PC-3 (cell line): ENCODE measurements at regions not wholly inside any gene's neighbourhood (a gene's known extent, or its start where the extent isn't known, plus 50 kb on each side); places are given as distances from the start of the nearest gene placed in this dataset.
A peak's percentile ranks its signal among the peaks of the same experiment; 100 is the strongest.

Experiments used
- ATAC-seq: fragments of 200-7000 bp; cut with Tn5 transposase; 2 replicates; pipeline ENCODE4 v1.9.1; 2020; ENCODE audit warnings: mild to moderate bottlenecking, moderate library complexity
- BruUV-seq: library from RNA; stranded (reverse); fragments of 400-500 nt; replicated peaks from 2 replicates; lab custom pipeline; 2021; lab: Mats Ljungman, UMichigan
- CTCF ChIA-PET: fragments of 300-600 bp; sonication (Branson Sonifier 250); formaldehyde crosslinking; loops from one replicate; lab custom pipeline; 2022; ENCODE audit warnings: antibody characterized with exemption; lab: Charles Lee
- POLR2A ChIA-PET: fragments of 300-600 bp; sonication (Branson Sonifier 250); formaldehyde crosslinking; loops from one replicate; lab custom pipeline; 2022; ENCODE audit warnings: antibody characterized with exemption; ENCODE audit not compliant: unreplicated experiment; lab: Charles Lee
- DNase-seq: peaks from one replicate; pipeline ENCODE4 v3.0.0-alpha.2; 2015
- H2AFZ ChIP-seq: fragments of 300-600 bp; sonication (generic); 2 replicates; pipeline ENCODE4 v1.6.0; 2016; ENCODE audit warnings: antibody characterized with exemption, low read length
- H3F3A ChIP-seq: fragments of 300-600 bp; sonication (generic); one replicate; pipeline ENCODE4 v1.6.0; 2017; ENCODE audit warnings: antibody characterized with exemption, low read length, control low read depth, mild to moderate bottlenecking; ENCODE audit not compliant: unreplicated experiment
- H3K27ac ChIP-seq: fragments of 300-600 bp; sonication (generic); 2 replicates; pipeline ENCODE4 v1.5.1; 2016; ENCODE audit warnings: mild to moderate bottlenecking, low read length
- H3K27me3 ChIP-seq: fragments of 300-600 bp; sonication (generic); 2 replicates; pipeline ENCODE4 v1.6.1; 2016; ENCODE audit warnings: low read length, mixed read lengths
- H3K36me3 ChIP-seq: fragments of 300-600 bp; sonication (generic); 2 replicates; pipeline ENCODE4 v1.6.1; 2016; ENCODE audit warnings: low read depth, mixed run types, low read length, mixed read lengths
- H3K4me1 ChIP-seq: fragments of 300-600 bp; sonication (generic); 2 replicates; pipeline ENCODE4 v1.5.1; 2016; ENCODE audit warnings: low read length; ENCODE audit not compliant: insufficient read depth
- H3K4me2 ChIP-seq: fragments of 300-600 bp; sonication (generic); 2 replicates; pipeline ENCODE4 v1.6.0; 2016; ENCODE audit warnings: low read length
- H3K4me3 ChIP-seq: fragments of 300-600 bp; sonication (generic); 2 replicates; pipeline ENCODE4 v1.5.1; 2016; ENCODE audit warnings: mild to moderate bottlenecking, low read length, mixed read lengths
- H3K79me2 ChIP-seq: fragments of 300-600 bp; sonication (generic); 2 replicates; pipeline ENCODE4 v1.6.1; 2017; ENCODE audit warnings: low read length, mixed read lengths
- H3K9ac ChIP-seq: fragments of 300-600 bp; sonication (generic); 2 replicates; pipeline ENCODE4 v1.6.0; 2016; ENCODE audit warnings: mild to moderate bottlenecking, low read length
- H3K9me2 ChIP-seq: fragments of 300-600 bp; sonication (generic); replicated peaks from 2 replicates; pipeline ENCODE4 v1.6.1; 2016; ENCODE audit warnings: mixed run types, low read length, mixed read lengths
- H3K9me3 ChIP-seq: fragments of 300-600 bp; sonication (generic); 2 replicates; pipeline ENCODE4 v1.6.1; 2016; ENCODE audit warnings: low read length, mixed read lengths
- H4K20me1 ChIP-seq: fragments of 300-600 bp; sonication (generic); 2 replicates; pipeline ENCODE4 v1.6.1; 2016; ENCODE audit warnings: low read length, mixed read lengths
- EZH2 ChIP-seq: fragments of 300-600 bp; sonication (generic); IDR thresholded peaks from one replicate; pipeline ENCODE4 v1.6.1; 2017; ENCODE audit warnings: antibody characterized with exemption, mild to moderate bottlenecking, low read length; ENCODE audit not compliant: unreplicated experiment
- EZH2phosphoT487 ChIP-seq: fragments of 300-600 bp; sonication (generic); IDR thresholded peaks from 2 replicates; pipeline ENCODE4 v1.6.1; 2018; ENCODE audit warnings: mild to moderate bottlenecking, antibody characterized with exemption, low read length, borderline replicate concordance
- intact Hi-C: fragments of 100-400 bp; cut with micrococcal nuclease; formaldehyde crosslinking; loops from 2 replicates; pipeline ENCODE4 v1.9.0; 2023
- TF ChIP-seq, protein P1 (sequence below): fragments of 300-600 bp; sonication (generic); conservative IDR thresholded peaks from 2 replicates; pipeline ENCODE4 v1.5.1; 2017; ENCODE audit warnings: antibody characterized with exemption, low read depth, mild to moderate bottlenecking, low read length

DNA sequence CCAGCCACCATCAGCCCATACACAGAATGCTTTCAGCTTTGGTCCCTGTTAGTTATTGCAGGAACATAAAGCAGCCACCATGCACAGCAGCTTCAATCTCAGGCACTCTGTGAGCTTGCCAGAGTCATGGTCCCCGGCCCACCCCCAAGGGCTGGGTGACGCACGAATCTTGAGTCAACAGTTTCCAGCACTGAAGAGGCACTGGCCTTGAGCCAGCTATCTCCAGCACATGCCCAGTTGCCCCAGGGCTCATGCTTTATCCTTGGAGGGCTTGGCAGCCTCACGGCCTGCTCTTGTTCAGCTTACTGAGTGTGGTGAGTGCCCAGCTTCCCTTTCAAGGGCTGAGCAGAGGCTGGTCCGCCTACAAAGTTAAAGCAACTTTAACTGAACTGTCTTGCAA lies 200.7 kb upstream of the RAB4A start:
- no peak overlapping the region for H3K27ac ChIP-seq
- no peak overlapping the region for H2AFZ ChIP-seq
- H3K4me2 ChIP-seq, result no peak overlapping the region
- peaks cover 40% of the 10 kb centered on the region for H3K27me3 ChIP-seq
- no peaks in the 10 kb centered on the region for H3F3A ChIP-seq
- BruUV-seq, result no TSS peak
- H3K9ac ChIP-seq, result no peak overlapping the region
- no peaks in the 10 kb centered on the region for H3K79me2 ChIP-seq
- TF ChIP-seq EZH2, result no peak
- TF ChIP-seq EZH2phosphoT487, result no peak
- TF ChIP-seq, protein P1, sequence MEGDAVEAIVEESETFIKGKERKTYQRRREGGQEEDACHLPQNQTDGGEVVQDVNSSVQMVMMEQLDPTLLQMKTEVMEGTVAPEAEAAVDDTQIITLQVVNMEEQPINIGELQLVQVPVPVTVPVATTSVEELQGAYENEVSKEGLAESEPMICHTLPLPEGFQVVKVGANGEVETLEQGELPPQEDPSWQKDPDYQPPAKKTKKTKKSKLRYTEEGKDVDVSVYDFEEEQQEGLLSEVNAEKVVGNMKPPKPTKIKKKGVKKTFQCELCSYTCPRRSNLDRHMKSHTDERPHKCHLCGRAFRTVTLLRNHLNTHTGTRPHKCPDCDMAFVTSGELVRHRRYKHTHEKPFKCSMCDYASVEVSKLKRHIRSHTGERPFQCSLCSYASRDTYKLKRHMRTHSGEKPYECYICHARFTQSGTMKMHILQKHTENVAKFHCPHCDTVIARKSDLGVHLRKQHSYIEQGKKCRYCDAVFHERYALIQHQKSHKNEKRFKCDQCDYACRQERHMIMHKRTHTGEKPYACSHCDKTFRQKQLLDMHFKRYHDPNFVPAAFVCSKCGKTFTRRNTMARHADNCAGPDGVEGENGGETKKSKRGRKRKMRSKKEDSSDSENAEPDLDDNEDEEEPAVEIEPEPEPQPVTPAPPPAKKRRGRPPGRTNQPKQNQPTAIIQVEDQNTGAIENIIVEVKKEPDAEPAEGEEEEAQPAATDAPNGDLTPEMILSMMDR, result no peak
- ATAC-seq, result peak; percentile 58; the same call in 1 of the 2 replicates
- H4K20me1 ChIP-seq, result no peaks in the 10 kb centered on the region
- intact Hi-C loops, result no loop called here
- H3K9me3 ChIP-seq, result no peaks in the 10 kb centered on the region
- H3K9me2 ChIP-seq, result no peaks in the 10 kb centered on the region
- CTCF ChIA-PET, result no interaction called here
- H3K36me3 ChIP-seq, result no peaks in the 10 kb centered on the region
- peaks cover 10% of the 10 kb centered on the region; the same call in 1 of the 2 replicates for H3K4me1 ChIP-seq
- POLR2A ChIA-PET, result no interaction called here
- DNase-seq, result peak; percentile 94
- H3K4me3 ChIP-seq, result no peak overlapping the region

DNA sequence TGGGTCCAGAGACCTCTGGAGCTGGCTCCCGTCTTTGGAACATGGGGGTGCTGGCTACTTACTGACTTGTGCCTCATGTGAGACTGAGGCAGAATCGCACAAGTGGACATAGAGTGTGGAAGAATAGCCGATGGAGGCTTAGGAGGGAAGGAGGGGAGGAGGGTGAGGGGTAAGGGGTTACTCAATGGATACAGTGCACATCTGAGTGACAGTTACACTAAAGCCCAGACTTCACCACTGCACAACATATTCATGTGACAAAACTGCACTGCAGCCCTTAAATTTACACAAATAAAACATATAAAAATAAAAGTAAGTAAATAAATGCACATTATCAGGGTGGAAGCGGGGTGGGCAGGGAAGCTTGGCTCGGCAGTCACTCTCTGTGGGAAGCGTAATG lies 197.7 kb upstream of the RAB4A start:
- no peak for ATAC-seq
- ChIA-PET CTCF (no interaction called here), POLR2A (no interaction called here)
- Histone ChIP-seq H3K36me3 (no peaks in the 10 kb centered on the region), H3F3A (no peaks in the 10 kb centered on the region), H3K27me3 (peaks cover 31% of the 10 kb centered on the region), H2AFZ (no peak overlapping the region), H3K9ac (no peak overlapping the region), H4K20me1 (no peaks in the 10 kb centered on the region), H3K27ac (no peak overlapping the region), H3K4me1 (peaks cover 13% of the 10 kb centered on the region; the same call in 1 of the 2 replicates), H3K9me3 (no peaks in the 10 kb centered on the region), H3K79me2 (no peaks in the 10 kb centered on the region), H3K4me3 (no peak overlapping the region), H3K4me2 (no peak overlapping the region), H3K9me2 (no peaks in the 10 kb centered on the region)
- TF ChIP-seq EZH2phosphoT487, result no peak
- no peak for TF ChIP-seq EZH2
- TF ChIP-seq, protein P1, result no peak
- DNase-seq, result no peak
- no TSS peak for BruUV-seq
- intact Hi-C loops, result no loop called here

DNA sequence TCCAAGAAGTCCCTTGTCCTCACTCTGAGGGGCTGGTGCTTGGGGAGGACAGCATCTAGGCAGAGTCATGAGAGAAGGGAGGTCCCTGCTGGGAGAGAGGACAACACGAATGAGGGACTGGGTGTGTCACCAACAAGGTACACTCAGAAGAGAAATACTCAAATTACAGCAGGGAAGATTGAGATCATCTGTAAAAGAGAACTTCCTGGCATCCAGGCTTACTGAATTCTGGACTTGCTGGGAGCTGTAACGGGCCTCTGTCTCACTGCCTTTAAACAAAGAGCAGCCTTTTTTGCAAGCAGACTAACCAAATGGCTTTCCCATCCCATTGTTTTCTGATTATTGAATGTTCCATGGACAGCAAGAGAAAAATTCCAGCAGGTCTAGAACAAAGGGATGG lies 195.7 kb upstream of the RAB4A start:
- ChIA-PET CTCF (interaction anchor here (0.5 kb wide), 1 partner anchor 53 kb away, joined by 4 read pairs; no protein-coding TSS in a partner anchor), POLR2A (no interaction called here)
- H3K9ac ChIP-seq, result no peak overlapping the region
- H3K9me2 ChIP-seq, result no peaks in the 10 kb centered on the region
- intact Hi-C loops, result no loop called here
- BruUV-seq, result no TSS peak
- peaks cover 48% of the 10 kb centered on the region for H3K27me3 ChIP-seq
- no peak overlapping the region for H3K4me2 ChIP-seq
- DNase-seq (peak; percentile 50), ATAC-seq (no peak; the same call in 1 of the 2 replicates)
- H3K27ac ChIP-seq, result no peak overlapping the region
- no peaks in the 10 kb centered on the region for H3K9me3 ChIP-seq
- no peaks in the 10 kb centered on the region for H3K79me2 ChIP-seq
- H3F3A ChIP-seq, result no peaks in the 10 kb centered on the region
- no peaks in the 10 kb centered on the region for H4K20me1 ChIP-seq
- H2AFZ ChIP-seq, result no peak overlapping the region
- no peak overlapping the region for H3K4me3 ChIP-seq
- no peaks in the 10 kb centered on the region for H3K36me3 ChIP-seq
- no peak for TF ChIP-seq EZH2
- peaks cover 8% of the 10 kb centered on the region; the same call in 1 of the 2 replicates for H3K4me1 ChIP-seq
